T follicular helper cell (primary cell): ENCODE measurements at regions not wholly inside any gene's neighbourhood (a gene's known extent, or its start where the extent isn't known, plus 50 kb on each side); places are given as distances from the start of the nearest gene placed in this dataset.
"Not testable (repeated sequence)": the region's sequence is repeated elsewhere in the genome, so short reads cannot be mapped to it uniquely, and the experiment has no call there.

Experiments
- DNase-seq: peaks from one replicate; pipeline ENCODE4 v3.0.0-alpha.2; 2020; ENCODE audit warnings: low read depth

DNA sequence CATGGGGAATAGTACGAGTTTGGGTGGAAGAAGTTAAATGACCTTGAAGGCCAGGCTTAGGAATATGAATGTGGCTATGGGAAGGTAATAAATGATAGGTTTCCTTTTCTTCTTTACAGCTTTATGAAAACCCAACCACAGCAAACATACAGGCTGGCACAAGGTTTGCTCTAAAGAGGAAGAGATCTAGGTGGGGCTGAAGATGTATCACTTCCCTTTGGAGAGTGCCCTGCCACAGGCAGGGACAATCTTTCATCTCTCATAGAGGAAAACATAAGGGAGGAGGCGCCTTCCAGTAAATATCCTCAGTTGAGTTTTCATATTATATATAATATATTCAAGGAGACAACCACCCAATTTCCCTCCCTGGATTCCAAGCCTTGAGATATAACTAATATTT lies 72.9 kb upstream of the FRMD6 start:
- no peak for DNase-seq

DNA sequence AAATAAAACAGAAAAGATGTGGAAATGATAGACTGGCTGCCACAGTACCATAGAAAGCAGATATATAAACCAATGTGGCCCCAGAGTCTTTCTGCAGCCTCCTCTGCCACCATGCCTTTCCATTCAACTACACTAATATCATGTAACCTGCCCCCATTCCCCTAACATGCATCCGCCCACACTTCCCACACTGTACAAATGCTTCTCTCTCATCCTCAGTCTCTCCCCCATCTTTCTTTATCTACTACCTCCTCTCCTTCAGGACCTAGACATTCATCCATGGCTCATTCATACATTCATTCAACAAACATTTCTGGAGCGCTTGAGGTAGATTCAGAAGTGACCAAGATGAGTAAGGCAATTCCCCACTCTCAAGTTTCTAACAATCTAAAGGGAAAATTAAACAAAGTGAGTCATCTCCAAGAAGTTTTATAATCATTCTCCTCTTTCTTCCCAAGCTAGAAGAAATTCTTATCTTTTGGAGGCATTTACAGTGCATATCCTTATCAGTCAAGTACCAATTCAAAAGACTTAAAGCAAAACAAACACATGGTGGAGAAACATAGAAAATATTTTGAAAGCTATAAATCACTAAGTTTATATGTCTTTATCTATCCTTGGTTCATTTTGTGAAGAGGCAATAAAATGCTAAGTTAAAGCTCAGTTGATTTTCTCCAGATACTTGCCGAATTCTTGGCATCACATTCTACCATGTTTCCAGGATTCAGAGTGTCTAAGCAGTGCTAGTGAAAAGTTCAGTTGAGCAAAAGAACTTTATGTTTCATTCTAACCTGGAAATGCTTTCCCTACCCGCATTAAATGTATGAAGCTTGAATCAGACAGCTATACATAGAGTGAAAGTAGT lies 70.5 kb upstream of the FRMD6 start:
- DNase-seq, result no peak

DNA sequence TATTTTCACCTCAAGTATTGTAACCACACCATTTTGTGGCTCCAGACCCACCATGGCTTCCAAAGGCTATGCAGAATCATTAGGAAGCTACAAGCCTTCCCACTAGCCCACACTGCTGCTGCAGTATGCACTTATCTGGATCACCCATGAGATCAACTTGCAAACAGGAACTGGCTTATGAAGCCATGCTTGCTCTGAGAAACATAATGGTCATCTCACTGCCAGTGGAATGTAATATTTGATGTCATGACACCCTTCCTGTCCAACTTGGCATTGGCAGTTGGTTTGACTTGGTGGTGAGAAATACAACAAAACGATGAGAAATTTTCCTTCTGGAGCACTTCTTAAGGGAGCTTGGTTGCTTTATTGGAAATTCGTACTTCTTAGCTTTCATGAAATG lies 69.3 kb upstream of the FRMD6 start:
- no peak for DNase-seq

DNA sequence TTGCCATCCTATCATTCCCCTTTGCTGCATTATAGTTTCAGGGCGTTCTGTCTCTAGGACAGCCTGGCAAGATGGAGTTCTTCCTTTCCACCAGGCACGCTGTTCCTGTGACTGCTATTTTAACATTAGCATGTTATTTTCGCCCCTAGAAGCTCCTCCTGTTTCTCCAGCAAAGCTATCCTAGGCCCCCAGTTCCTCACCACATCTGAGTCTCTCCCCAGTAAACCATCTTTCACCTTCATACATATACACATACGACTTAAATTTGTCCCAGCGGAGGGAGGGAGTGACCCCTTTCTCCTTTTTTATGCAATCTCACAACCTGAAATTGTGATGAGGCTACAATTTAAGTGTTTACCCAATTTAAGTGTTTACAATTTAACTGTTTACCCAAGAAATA lies 66.7 kb upstream of the FRMD6 start:
- DNase-seq, result no peak

DNA sequence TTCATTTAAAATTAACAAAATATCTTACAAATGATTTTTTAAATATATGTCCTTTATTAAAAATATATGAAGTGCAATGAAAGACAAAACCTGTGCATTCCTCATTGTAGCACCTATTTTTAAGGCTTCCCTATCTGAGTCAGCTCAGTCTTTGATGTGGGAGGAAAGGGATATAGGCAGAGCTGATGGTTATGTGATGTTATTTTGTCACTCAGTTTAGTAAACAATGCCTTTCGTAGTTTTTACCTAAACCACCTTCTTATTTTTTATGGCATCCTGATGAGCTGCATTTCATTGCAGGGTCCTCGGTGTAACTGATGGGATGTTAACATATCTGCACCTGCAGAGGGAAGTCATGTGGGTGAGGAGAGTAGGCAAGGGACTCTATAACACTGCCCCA lies 58.9 kb upstream of the FRMD6 start:
- DNase-seq, result no peak

DNA sequence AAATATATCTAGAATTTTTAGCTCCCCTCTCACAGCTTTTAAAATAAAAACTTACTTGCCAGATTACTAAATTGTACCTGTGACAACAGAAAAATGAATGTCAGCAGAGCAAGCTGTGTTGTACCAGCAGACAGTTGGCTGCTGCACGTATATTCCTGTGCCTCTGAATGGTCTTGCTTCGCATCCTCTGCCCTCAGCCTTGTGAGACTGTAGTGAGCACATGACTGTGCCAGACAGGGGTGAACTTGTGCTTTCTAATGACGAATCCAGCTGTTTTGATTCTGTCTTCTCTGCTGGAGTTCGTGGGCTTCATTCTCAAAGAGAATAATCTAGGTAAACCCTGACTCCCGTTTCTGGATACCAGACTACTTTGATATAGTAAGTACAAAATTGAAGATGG lies 58.3 kb upstream of the FRMD6 start:
- no peak for DNase-seq

DNA sequence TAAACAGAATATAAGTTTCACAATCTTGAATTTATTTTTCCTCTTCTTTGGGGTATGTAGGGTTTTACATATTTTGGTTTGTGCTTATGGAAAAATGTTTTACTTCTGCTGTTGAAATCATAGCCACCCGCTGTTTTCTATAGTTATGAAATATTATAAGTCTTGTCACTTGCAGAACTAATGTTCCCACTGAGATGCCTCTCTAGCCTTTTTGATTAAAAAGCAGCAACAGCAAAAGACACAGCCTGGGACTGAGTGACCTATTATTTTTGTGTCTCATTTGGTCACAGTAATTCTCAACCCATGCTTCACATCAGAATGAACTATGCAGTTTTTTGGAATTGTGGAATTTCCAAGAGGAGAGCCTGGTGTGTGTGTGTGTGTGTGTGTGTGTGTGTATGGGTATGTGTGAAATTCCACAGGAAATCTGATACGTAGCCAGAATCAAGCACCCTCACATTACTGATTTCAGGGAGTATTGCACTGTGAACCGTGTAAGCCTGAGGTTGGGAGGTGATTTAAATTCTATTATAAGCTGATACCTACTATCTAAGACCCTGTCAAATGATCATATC lies 55.7 kb upstream of the FRMD6 start:
- DNase-seq, result no peak

DNA sequence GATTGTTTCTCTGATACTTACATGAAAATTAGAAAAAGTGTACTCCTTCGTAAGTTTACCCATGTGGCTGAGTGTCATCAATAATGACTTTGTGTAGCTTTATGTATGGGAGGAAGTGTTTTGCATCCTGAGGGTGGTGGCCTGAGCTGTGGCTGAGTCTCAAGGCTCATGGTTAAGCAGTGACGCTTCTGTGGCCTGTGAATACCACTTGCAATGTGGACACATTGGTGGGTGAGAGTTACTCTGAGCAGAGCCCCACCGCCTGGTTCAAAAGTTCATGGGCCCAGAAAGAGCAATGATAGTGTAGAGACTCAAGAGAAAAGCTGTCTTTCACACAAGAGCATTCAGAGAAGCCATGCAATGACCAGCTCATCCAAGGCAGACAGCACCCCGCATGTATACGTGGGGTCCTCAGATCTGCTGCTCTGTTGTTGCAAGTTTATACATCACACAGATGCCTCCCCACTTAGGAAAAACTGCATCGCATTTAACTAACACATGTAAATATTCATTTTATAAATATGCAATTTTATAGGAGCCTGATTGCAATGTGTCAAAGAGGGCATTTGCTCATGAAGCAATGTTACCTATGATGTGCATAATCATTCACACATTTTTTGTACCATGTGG lies 55.1 kb upstream of the FRMD6 start:
- no peak for DNase-seq

DNA sequence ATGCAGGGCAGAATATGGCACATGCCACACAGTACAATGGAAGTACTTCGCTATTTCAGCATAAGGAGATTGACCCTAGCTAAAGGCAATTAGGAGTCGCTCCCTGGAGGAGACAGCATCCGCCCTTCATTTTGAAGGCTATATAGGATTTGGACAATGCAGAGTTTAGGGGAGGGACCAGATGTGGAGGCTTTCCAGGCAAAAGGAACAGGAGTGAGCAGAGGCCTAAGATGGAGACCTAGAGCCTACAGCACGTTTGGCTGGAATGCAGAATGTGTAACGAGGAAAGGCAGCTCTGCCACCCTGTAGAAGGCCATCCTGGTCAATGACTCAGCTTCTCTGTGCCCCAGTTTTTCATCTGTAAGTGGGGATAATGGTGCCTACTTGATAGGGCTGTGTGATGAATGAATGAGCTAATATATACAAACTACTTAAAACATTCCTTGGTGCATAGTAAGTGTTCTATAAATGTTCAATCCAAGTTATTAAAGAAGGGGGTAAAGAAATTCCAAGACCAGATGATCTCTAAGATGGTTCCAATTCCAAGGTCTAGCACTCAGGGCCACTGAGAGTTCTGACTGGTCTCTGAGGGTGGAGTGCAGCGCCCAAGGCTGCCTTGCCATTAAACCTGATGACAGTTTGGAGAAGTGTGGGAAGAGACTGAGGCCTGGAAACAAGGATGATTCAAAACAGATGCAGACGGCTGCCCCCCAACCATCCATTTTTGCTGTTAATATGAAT lies 54.3 kb upstream of the FRMD6 start:
- no peak for DNase-seq

DNA sequence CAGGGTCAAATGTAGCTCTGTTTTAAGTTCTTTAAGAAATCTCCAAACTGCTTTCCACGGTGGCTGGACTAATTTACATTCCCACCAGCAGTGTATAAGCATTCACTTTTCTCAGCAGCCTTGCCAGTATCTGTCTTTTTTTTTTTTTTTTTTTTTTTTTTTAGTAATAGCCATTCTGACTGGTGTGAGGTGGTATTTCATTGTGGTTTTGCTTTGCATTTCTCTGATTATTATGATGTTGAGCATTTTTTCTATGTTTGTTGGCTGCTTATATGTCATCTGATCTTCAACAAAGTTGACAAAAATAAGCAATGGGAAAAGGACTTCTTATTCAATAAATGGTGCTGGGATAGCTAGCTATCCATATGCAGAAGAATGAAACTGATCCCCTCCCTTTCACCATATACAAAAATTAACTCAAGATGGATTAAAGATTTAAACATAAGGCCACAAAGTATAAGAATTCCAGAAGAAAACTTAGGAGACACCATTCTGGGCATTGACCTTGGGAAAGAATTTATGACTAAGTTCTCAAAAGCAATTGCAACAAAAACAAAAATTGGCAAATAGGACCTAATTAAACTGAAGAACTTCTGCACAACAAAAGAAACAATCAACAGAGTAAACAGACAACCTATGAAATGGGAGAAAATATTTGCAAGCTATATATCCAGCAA lies 52.6 kb upstream of the FRMD6 start:
- not testable (repeated sequence) for DNase-seq

DNA sequence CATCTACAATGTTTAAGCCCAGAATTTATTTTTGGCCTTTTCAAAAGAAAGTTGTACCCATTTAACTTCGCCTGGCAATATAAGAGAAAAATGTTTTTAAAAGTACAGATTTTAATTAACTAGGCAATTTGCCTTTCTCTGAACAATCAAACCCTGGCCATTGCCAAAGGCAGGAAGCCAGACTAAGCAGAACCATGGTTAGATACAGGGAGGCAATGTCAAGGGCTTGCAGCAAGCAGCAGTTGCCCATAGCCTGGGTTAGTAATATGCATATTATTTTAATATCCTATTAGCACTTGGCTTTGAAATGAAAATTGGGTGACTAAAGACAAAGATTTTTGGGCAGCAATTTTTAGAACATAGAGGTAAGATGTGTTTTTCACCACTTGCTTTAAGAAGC lies 51.1 kb upstream of the FRMD6 start:
- DNase-seq, result no peak
